ENCODE measurements at regions not wholly inside any gene's neighbourhood (a gene's known extent, or its start where the extent isn't known, plus 50 kb on each side); places are given as distances from the start of the nearest gene placed in this dataset.

- Histone ChIP-seq H3K4me1 (no peaks in the 10 kb centered on the region), H3K27me3 (replicated peaks in 1 of 7) (peaks cover 0 to 8% (median 0%) of the 10 kb centered on the region in 7 donors), H3K4me3 (no peak overlapping the region), H3K9me3 (no peaks in the 10 kb centered on the region), H3K36me3 (no peaks in the 10 kb centered on the region), H3K27ac (no peak overlapping the region)
- 60 to 74% (median 64%) methylated on average over 10 of the region's 10 CpGs for WGBS, 5 donors
- TF ChIP-seq POLR2A (IDR thresholded peaks at IDR 0.05), result no peak
- no peak for DNase-seq
- intact Hi-C loops (cut with DNase I; ENCODE audit: low total_unique reads), result no loop called here
Observed at GRCh38 chr1:29584776-29585175, 348.5 kb downstream of the PTPRU start.

- peaks cover 0 to 8% (median 0%) of the 10 kb centered on the region in 7 donors for H3K27me3 ChIP-seq (replicated peaks in 1 of 7)
- TF ChIP-seq POLR2AphosphoS5 (IDR thresholded peaks at IDR 0.05) (no peak), CTCF (IDR thresholded peaks at IDR 0.05 in 8 of 11, conservative IDR thresholded peaks at IDR 0.05 in 3 of 11) (no peak), POLR2A (IDR thresholded peaks at IDR 0.05) (no peak)
- intact Hi-C loops (cut with DNase I; ENCODE audit: low total_unique reads), result no loop called here
- H3K4me3 ChIP-seq, result no peak overlapping the region
- H3K36me3 ChIP-seq, result no peaks in the 10 kb centered on the region
- no peaks in the 10 kb centered on the region for H3K4me1 ChIP-seq
- WGBS, 5 donors, result 44 to 63% (median 55%) methylated on average over 3 of the region's 3 CpGs
- no peak for DNase-seq
- H3K27ac ChIP-seq, result no peak overlapping the region
- no peaks in the 10 kb centered on the region for H3K9me3 ChIP-seq
Observed at GRCh38 chr1:29584362-29584761, 348.0 kb downstream of the PTPRU start.

GRCh38 chr1:29583727-29584126, 347.4 kb downstream of the PTPRU start:
- H3K9me3 ChIP-seq, result no peaks in the 10 kb centered on the region
- H3K4me1 ChIP-seq, result no peaks in the 10 kb centered on the region
- H3K36me3 ChIP-seq, result no peaks in the 10 kb centered on the region
- no peak overlapping the region for H3K27ac ChIP-seq
- no peak overlapping the region for H3K4me3 ChIP-seq
- 67 to 89% (median 80%) methylated on average over 5 of the region's 5 CpGs for WGBS, 5 donors
- intact Hi-C loops (cut with DNase I; ENCODE audit: low total_unique reads), result no loop called here
- no peak for TF ChIP-seq CTCF (IDR thresholded peaks at IDR 0.05 in 8 of 11, conservative IDR thresholded peaks at IDR 0.05 in 3 of 11)
- DNase-seq, result no peak
- H3K27me3 ChIP-seq (replicated peaks in 1 of 7), result peaks cover 0 to 8% (median 0%) of the 10 kb centered on the region in 7 donors

GRCh38 chr1:29581256-29581655, 344.9 kb downstream of the PTPRU start:
- peaks cover 0 to 27% (median 0%) of the 10 kb centered on the region in 7 donors for H3K27me3 ChIP-seq (replicated peaks in 1 of 7)
- intact Hi-C loops (cut with DNase I; ENCODE audit: low total_unique reads), result no loop called here
- H3K36me3 ChIP-seq, result no peaks in the 10 kb centered on the region
- DNase-seq, result no peak
- TF ChIP-seq POLR2A (IDR thresholded peaks at IDR 0.05) (no peak), CTCF (IDR thresholded peaks at IDR 0.05 in 8 of 11, conservative IDR thresholded peaks at IDR 0.05 in 3 of 11) (no peak), POLR2AphosphoS5 (IDR thresholded peaks at IDR 0.05) (no peak)
- WGBS, 5 donors, result 75 to 89% (median 85%) methylated on average over 4 of the region's 4 CpGs
- no peak overlapping the region for H3K27ac ChIP-seq
- no peak overlapping the region for H3K4me3 ChIP-seq
- H3K4me1 ChIP-seq, result no peaks in the 10 kb centered on the region
- no peaks in the 10 kb centered on the region for H3K9me3 ChIP-seq

DNA sequence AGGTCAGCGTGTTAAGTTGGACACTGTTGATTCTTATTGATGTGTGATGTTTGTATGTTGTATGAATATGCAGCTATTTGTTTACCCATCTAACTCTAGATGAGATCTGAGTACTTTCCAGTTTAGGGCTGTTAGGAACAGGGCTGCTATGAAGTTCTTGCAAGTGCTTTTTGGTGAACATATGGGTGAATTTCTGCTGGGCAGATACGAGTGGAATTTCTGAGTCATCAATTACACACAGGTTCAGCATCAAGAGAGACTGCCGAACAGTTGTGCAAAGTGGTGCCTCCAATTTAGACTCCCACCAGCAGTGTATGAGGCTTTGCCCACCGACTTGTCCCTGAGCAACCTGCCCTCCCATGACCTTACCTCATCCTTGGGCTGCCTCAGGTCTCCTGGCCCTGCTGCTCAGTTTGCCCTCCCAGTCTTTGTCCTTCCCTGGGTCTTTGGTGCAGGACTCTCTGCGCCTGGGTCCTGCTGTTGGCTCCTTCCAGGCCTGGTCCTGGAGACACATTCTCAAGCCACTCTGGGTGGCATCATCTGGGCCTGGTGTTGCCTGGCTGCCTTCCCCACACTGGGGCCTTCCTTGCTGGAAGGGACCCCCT, 343.6 kb downstream of the PTPRU start:
- DNase-seq, result no peak
- H3K9me3 ChIP-seq, result no peaks in the 10 kb centered on the region

More for the DNA sequence above, 343.6 kb downstream of the PTPRU start:
- WGBS, 5 donors, result 76 to 92% (median 82%) methylated on average over 4 to 5 of the region's 5 CpGs
- no peaks in the 10 kb centered on the region for H3K36me3 ChIP-seq
- peaks cover 0 to 21% (median 0%) of the 10 kb centered on the region in 7 donors for H3K27me3 ChIP-seq (replicated peaks in 1 of 7)
- H3K4me1 ChIP-seq, result peaks cover 0 to 6% (median 0%) of the 10 kb centered on the region in 6 donors
- no peak overlapping the region for H3K27ac ChIP-seq
- TF ChIP-seq CTCF (IDR thresholded peaks at IDR 0.05 in 8 of 11, conservative IDR thresholded peaks at IDR 0.05 in 3 of 11) (no peak), POLR2AphosphoS5 (IDR thresholded peaks at IDR 0.05) (no peak), POLR2A (IDR thresholded peaks at IDR 0.05) (no peak)
- H3K4me3 ChIP-seq, result no peak overlapping the region
- intact Hi-C loops (cut with DNase I; ENCODE audit: low total_unique reads), result no loop called here

All from spleen (tissue), 11 donors.